ENCODE measurements at regions not wholly inside any gene's neighbourhood (a gene's known extent, or its start where the extent isn't known, plus 50 kb on each side); places are given as distances from the start of the nearest gene placed in this dataset.

DNA sequence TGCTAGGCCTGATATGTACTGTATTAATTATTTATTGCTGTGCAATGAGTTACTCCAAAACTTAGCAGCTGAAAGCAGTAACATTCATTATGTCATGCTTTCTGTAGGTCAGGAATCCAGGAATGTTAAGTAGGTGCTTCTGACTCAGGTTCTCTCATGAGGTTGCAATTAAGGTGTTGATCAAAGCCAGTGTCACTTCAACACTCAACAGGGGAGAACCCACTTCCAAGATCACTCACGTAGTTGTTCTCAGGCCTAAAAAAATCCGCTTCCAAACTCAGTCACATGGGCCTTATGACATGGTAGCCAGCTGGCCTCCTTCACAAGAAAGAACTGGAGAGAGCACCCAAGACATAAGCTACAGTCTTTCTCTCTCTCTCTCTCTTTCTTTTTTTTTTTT lies 211.1 kb upstream of the NBEA start:
- TF ChIP-seq, protein P1, sequence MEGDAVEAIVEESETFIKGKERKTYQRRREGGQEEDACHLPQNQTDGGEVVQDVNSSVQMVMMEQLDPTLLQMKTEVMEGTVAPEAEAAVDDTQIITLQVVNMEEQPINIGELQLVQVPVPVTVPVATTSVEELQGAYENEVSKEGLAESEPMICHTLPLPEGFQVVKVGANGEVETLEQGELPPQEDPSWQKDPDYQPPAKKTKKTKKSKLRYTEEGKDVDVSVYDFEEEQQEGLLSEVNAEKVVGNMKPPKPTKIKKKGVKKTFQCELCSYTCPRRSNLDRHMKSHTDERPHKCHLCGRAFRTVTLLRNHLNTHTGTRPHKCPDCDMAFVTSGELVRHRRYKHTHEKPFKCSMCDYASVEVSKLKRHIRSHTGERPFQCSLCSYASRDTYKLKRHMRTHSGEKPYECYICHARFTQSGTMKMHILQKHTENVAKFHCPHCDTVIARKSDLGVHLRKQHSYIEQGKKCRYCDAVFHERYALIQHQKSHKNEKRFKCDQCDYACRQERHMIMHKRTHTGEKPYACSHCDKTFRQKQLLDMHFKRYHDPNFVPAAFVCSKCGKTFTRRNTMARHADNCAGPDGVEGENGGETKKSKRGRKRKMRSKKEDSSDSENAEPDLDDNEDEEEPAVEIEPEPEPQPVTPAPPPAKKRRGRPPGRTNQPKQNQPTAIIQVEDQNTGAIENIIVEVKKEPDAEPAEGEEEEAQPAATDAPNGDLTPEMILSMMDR (IDR thresholded peaks at IDR 0.05; ENCODE audit: insufficient read depth, low read length), result no peak
- TF ChIP-seq POLR2AphosphoS5 (IDR thresholded peaks at IDR 0.05; ENCODE audit: low read depth), result no peak
- TF ChIP-seq, protein P2, sequence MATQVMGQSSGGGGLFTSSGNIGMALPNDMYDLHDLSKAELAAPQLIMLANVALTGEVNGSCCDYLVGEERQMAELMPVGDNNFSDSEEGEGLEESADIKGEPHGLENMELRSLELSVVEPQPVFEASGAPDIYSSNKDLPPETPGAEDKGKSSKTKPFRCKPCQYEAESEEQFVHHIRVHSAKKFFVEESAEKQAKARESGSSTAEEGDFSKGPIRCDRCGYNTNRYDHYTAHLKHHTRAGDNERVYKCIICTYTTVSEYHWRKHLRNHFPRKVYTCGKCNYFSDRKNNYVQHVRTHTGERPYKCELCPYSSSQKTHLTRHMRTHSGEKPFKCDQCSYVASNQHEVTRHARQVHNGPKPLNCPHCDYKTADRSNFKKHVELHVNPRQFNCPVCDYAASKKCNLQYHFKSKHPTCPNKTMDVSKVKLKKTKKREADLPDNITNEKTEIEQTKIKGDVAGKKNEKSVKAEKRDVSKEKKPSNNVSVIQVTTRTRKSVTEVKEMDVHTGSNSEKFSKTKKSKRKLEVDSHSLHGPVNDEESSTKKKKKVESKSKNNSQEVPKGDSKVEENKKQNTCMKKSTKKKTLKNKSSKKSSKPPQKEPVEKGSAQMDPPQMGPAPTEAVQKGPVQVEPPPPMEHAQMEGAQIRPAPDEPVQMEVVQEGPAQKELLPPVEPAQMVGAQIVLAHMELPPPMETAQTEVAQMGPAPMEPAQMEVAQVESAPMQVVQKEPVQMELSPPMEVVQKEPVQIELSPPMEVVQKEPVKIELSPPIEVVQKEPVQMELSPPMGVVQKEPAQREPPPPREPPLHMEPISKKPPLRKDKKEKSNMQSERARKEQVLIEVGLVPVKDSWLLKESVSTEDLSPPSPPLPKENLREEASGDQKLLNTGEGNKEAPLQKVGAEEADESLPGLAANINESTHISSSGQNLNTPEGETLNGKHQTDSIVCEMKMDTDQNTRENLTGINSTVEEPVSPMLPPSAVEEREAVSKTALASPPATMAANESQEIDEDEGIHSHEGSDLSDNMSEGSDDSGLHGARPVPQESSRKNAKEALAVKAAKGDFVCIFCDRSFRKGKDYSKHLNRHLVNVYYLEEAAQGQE (IDR thresholded peaks at IDR 0.05; ENCODE audit: insufficient replicate concordance, low read depth), result no peak

All from HL-60 (cell line).